HPDE6-E6E7 (cell line): ENCODE measurements at regions not wholly inside any gene's neighbourhood (a gene's known extent, or its start where the extent isn't known, plus 50 kb on each side); places are given as distances from the start of the nearest gene placed in this dataset.
"Not testable (repeated sequence)": the region's sequence is repeated elsewhere in the genome, so short reads cannot be mapped to it uniquely, and the experiment has no call there.

Experiments
- DNase-seq: peaks from one replicate; pipeline ENCODE4 v3.0.0; 2011; ENCODE audit warnings: missing footprints; ENCODE audit errors: extremely low spot score

- no peak for DNase-seq
Observed at GRCh38 chr13:34681405-34681955, 260.6 kb upstream of the NBEA start.

- no peak for DNase-seq
Observed at GRCh38 chr13:34695063-34695462, 247.0 kb upstream of the NBEA start.

GRCh38 chr13:34696296-34696695 is 245.8 kb upstream of the NBEA start:
- no peak for DNase-seq

GRCh38 chr13:34696741-34697140 is 245.3 kb upstream of the NBEA start:
- DNase-seq, result no peak

GRCh38 chr13:34698945-34699344 is 243.1 kb upstream of the NBEA start:
- no peak for DNase-seq

- DNase-seq, result no peak
Observed at GRCh38 chr13:34700155-34700554, 241.9 kb upstream of the NBEA start.

GRCh38 chr13:34701919-34702318 is 240.2 kb upstream of the NBEA start:
- no peak for DNase-seq

- DNase-seq, result no peak
Observed at GRCh38 chr13:34708566-34709313, 233.3 kb upstream of the NBEA start.

GRCh38 chr13:34719060-34719875 is 222.8 kb upstream of the NBEA start:
- no peak for DNase-seq

- no peak for DNase-seq
Observed at GRCh38 chr13:34720618-34721017, 221.5 kb upstream of the NBEA start.

GRCh38 chr13:34721631-34722595 is 220.2 kb upstream of the NBEA start:
- DNase-seq, result no peak

GRCh38 chr13:34722922-34723321 is 219.1 kb upstream of the NBEA start:
- DNase-seq, result no peak

GRCh38 chr13:34730961-34731360 is 211.1 kb upstream of the NBEA start:
- DNase-seq, result no peak

GRCh38 chr13:34731486-34731885 is 210.6 kb upstream of the NBEA start:
- DNase-seq, result no peak

GRCh38 chr13:34733721-34734120 is 208.3 kb upstream of the NBEA start:
- DNase-seq, result no peak

- no peak for DNase-seq
Observed at GRCh38 chr13:34734932-34735331, 207.1 kb upstream of the NBEA start.

GRCh38 chr13:34738254-34738992 is 203.6 kb upstream of the NBEA start:
- DNase-seq, result no peak

- not testable (repeated sequence) for DNase-seq
Observed at GRCh38 chr13:34747056-34747455, 195.0 kb upstream of the NBEA start.

- no peak for DNase-seq
Observed at GRCh38 chr13:34747507-34747906, 194.6 kb upstream of the NBEA start.

GRCh38 chr13:34748073-34748472 is 194.0 kb upstream of the NBEA start:
- DNase-seq, result no peak

GRCh38 chr13:34748596-34748995 is 193.5 kb upstream of the NBEA start:
- DNase-seq, result no peak
